Tibial artery (tissue), 4 donors: ENCODE measurements at regions not wholly inside any gene's neighbourhood (a gene's known extent, or its start where the extent isn't known, plus 50 kb on each side); places are given as distances from the start of the nearest gene placed in this dataset.

Source experiments
- DNase-seq, 2 donors: peaks; one replicate each; pipeline ENCODE4 v3.0.0-alpha.2; 2019
- H3K27ac ChIP-seq, 2 donors: fragments of 200-600 bp; sonication (generic) in 1 of 2; 1 replicate in 1 of 2; 2 replicates in 1 of 2; pipeline ENCODE4 v1.5.1; 2018 to 2019; ENCODE audit warnings: mild to moderate bottlenecking in 1 of 2
- H3K27me3 ChIP-seq, 2 donors: fragments of 200-600 bp; sonication (generic) in 1 of 2; one replicate each; pipeline versions ENCODE4 v1.5.1 to v1.6.0; 2016 to 2019
- H3K36me3 ChIP-seq, 3 donors: fragments of 200-600 bp; sonication (generic) in 2 of 3; one replicate each; pipeline ENCODE4 v1.5.1; 2016 to 2019; ENCODE audit warnings: mild to moderate bottlenecking in 2 of 3
- H3K4me1 ChIP-seq, 4 donors: fragments of 200-600 bp; sonication (generic) in 2 of 4; 1 replicate in 3 of 4; 2 replicates in 1 of 4; pipeline ENCODE4 v1.5.1; 2016 to 2019
- H3K4me3 ChIP-seq, 2 donors: fragments of 200-600 bp; sonication (generic) in 1 of 2; 1 replicate in 1 of 2; 2 replicates in 1 of 2; pipeline ENCODE4 v1.5.1; 2018 to 2019; ENCODE audit warnings: mild to moderate bottlenecking in 2 of 2
- H3K9me3 ChIP-seq, 3 donors: fragments of 200-600 bp; sonication (generic) in 1 of 3; one replicate each; pipeline ENCODE4 v1.5.1; 2016 to 2019
- CTCF ChIP-seq, 2 experiments: fragments of 200-600 bp in 1 of 2; fragments of 450-650 bp in 1 of 2; IDR thresholded peaks; one replicate each; pipeline ENCODE4 v1.5.1; 2017 to 2019; ENCODE audit warnings: antibody characterized with exemption in 2 of 2, mild to moderate bottlenecking in 1 of 2, moderate library complexity in 1 of 2
- intact Hi-C: fragments of 100-400 bp; cut with DNase I; formaldehyde crosslinking; loops from one replicate; pipeline ENCODE4 v1.15.0; 2023; ENCODE audit warnings: low total_unique reads

GRCh38 chr2:239669899-239670460 is 269.2 kb upstream of the HDAC4 start:
- no peak for TF ChIP-seq CTCF (IDR thresholded peaks at IDR 0.05)
- no peak overlapping the region for H3K4me3 ChIP-seq
- H3K27ac ChIP-seq: no peak overlapping the region
- H3K27me3 ChIP-seq: peaks cover 0 to 2% of the 10 kb centered on the region in 2 donors
- H3K36me3 ChIP-seq: no peaks in the 10 kb centered on the region
- DNase-seq: peak in 1 of 2 donors; percentile 60
- H3K9me3 ChIP-seq: no peaks in the 10 kb centered on the region
- intact Hi-C loops: no loop called here
- H3K4me1 ChIP-seq: no peaks in the 10 kb centered on the region

GRCh38 chr2:239669181-239669898 is 268.5 kb upstream of the HDAC4 start:
- TF ChIP-seq CTCF (IDR thresholded peaks at IDR 0.05): no peak
- no peaks in the 10 kb centered on the region for H3K9me3 ChIP-seq
- intact Hi-C loops: no loop called here
- no peaks in the 10 kb centered on the region for H3K4me1 ChIP-seq
- peak in 1 of 2 donors; percentile 48 for DNase-seq
- H3K27ac ChIP-seq: no peak overlapping the region
- no peaks in the 10 kb centered on the region for H3K36me3 ChIP-seq
- peaks cover 0 to 7% of the 10 kb centered on the region in 2 donors for H3K27me3 ChIP-seq
- no peak overlapping the region for H3K4me3 ChIP-seq

GRCh38 chr2:239668651-239669050 is 267.8 kb upstream of the HDAC4 start:
- no peaks in the 10 kb centered on the region for H3K36me3 ChIP-seq
- no peak overlapping the region for H3K27ac ChIP-seq
- intact Hi-C loops: no loop called here
- TF ChIP-seq CTCF (IDR thresholded peaks at IDR 0.05): no peak
- peak in 1 of 2 donors; percentile 34 for DNase-seq
- H3K27me3 ChIP-seq: peaks cover 0 to 14% of the 10 kb centered on the region in 2 donors
- H3K9me3 ChIP-seq: no peaks in the 10 kb centered on the region
- H3K4me3 ChIP-seq: no peak overlapping the region
- no peaks in the 10 kb centered on the region for H3K4me1 ChIP-seq

- intact Hi-C loops: no loop called here
- TF ChIP-seq CTCF (IDR thresholded peaks at IDR 0.05): no peak
- DNase-seq: peak in 1 of 2 donors; percentile 16
These were observed 267.2 kb upstream of the HDAC4 start for GRCh38 chr2:239668042-239668441.

GRCh38 chr2:239667431-239667985 is 266.7 kb upstream of the HDAC4 start:
- Histone ChIP-seq H3K4me1 (no peaks in the 10 kb centered on the region), H3K27me3 (peaks cover 0 to 24% of the 10 kb centered on the region in 2 donors), H3K36me3 (no peaks in the 10 kb centered on the region), H3K4me3 (no peak overlapping the region), H3K9me3 (no peaks in the 10 kb centered on the region), H3K27ac (no peak overlapping the region)
- DNase-seq: peak in 1 of 2 donors; percentile 52
- TF ChIP-seq CTCF (IDR thresholded peaks at IDR 0.05): no peak
- intact Hi-C loops: no loop called here

More at GRCh38 chr2:239668042-239668441, 267.2 kb upstream of the HDAC4 start:
- H3K27me3 ChIP-seq: peaks cover 0 to 20% of the 10 kb centered on the region in 2 donors
- H3K4me3 ChIP-seq: no peak overlapping the region
- H3K4me1 ChIP-seq: no peaks in the 10 kb centered on the region
- H3K27ac ChIP-seq: no peak overlapping the region
- H3K9me3 ChIP-seq: no peaks in the 10 kb centered on the region
- H3K36me3 ChIP-seq: no peaks in the 10 kb centered on the region
